IMR-90 (cell line): ENCODE measurements at regions not wholly inside any gene's neighbourhood (a gene's known extent, or its start where the extent isn't known, plus 50 kb on each side); places are given as distances from the start of the nearest gene placed in this dataset.
A peak's percentile ranks its signal among the peaks of the same experiment; 100 is the strongest.

ENCODE experiments used
- ATAC-seq: fragments of 200-7000 bp; cut with Tn5 transposase; 2 replicates; pipeline ENCODE4 v1.9.1; 2020; ENCODE audit warnings: low read depth, mild to moderate bottlenecking, moderate library complexity
- BruUV-seq: library from RNA; stranded (reverse); fragments of 400-500 nt; replicated peaks from 2 replicates; lab custom pipeline; 2021; lab: Mats Ljungman, UMichigan
- CTCF ChIA-PET: fragments of 300-600 bp; formaldehyde crosslinking; extraction: SDS; loops from one replicate; lab custom pipeline; 2021; ENCODE audit warnings: antibody characterized with exemption; lab: Yijun Ruan, JAX
- POLR2A ChIA-PET: fragments of 300-600 bp; sonication (Branson Sonifier 250); formaldehyde crosslinking; loops from one replicate; lab custom pipeline; 2022; ENCODE audit warnings: antibody characterized with exemption; ENCODE audit not compliant: unreplicated experiment; lab: Charles Lee
- DNase-seq: peaks from one replicate; pipeline ENCODE4 v3.0.0; 2013
- H2AFZ ChIP-seq: replicated peaks from 2 replicates; pipeline ENCODE3; 2013; ENCODE audit warnings: low read length, mild to moderate bottlenecking; ENCODE audit not compliant: poor library complexity
- H2AK5ac ChIP-seq: 2 replicates; pipeline ENCODE4 v1.6.1; 2013; ENCODE audit warnings: low read depth, low read length, inconsistent platforms
- H2AK9ac ChIP-seq: replicated peaks from 2 replicates; pipeline ENCODE3; 2013; ENCODE audit warnings: mild to moderate bottlenecking, low read depth, low read length, moderate library complexity; ENCODE audit not compliant: poor library complexity
- H2BK120ac ChIP-seq: 2 replicates; pipeline ENCODE4 v1.6.1; 2013; ENCODE audit warnings: low read depth, low read length, inconsistent platforms
- H2BK15ac ChIP-seq: 3 replicates; pipeline ENCODE4 v1.6.1; 2013; ENCODE audit warnings: low read depth, low read length, inconsistent platforms
- H2BK20ac ChIP-seq: 2 replicates; pipeline ENCODE4 v1.6.1; 2013; ENCODE audit warnings: low read depth, mild to moderate bottlenecking, inconsistent platforms, low read length, moderate library complexity
- H2BK5ac ChIP-seq: 2 replicates; pipeline ENCODE4 v1.6.1; 2013; ENCODE audit warnings: mild to moderate bottlenecking, low read depth, low read length, inconsistent platforms; ENCODE audit not compliant: poor library complexity, severe bottlenecking
- H3K14ac ChIP-seq: replicated peaks from 2 replicates; pipeline ENCODE4 v1.6.1; 2013; ENCODE audit warnings: low read depth, low read length, inconsistent platforms
- H3K18ac ChIP-seq: 2 replicates; pipeline ENCODE4 v1.6.1; 2013; ENCODE audit warnings: low read depth, low read length, control low read depth
- H3K23ac ChIP-seq: 2 replicates; pipeline ENCODE4 v1.6.1; 2013; ENCODE audit warnings: low read depth, low read length, inconsistent platforms
- H3K27ac ChIP-seq: 2 replicates; pipeline ENCODE4 v1.5.1; 2013; ENCODE audit warnings: mild to moderate bottlenecking, control low read depth, low read length; ENCODE audit not compliant: insufficient read depth
- H3K27me3 ChIP-seq: 2 replicates; pipeline ENCODE4 v1.6.1; 2013; ENCODE audit warnings: low read length; ENCODE audit not compliant: control insufficient read depth, insufficient read depth
- H3K36me3 ChIP-seq: 2 replicates; pipeline ENCODE4 v1.6.1; 2013; ENCODE audit warnings: low read length, mixed read lengths; ENCODE audit not compliant: control insufficient read depth, insufficient read depth
- H3K4ac ChIP-seq: 2 replicates; pipeline ENCODE4 v1.6.1; 2013; ENCODE audit warnings: low read depth, low read length, inconsistent platforms
- H3K4me1 ChIP-seq: 2 replicates; pipeline ENCODE4 v1.6.1; 2013; ENCODE audit warnings: low read length, mixed read lengths; ENCODE audit not compliant: control insufficient read depth, insufficient read depth
- H3K4me2 ChIP-seq: 2 replicates; pipeline ENCODE4 v1.6.1; 2013; ENCODE audit warnings: low read depth, mild to moderate bottlenecking, control low read depth, low read length, moderate library complexity
- H3K4me3 ChIP-seq: 2 replicates; pipeline ENCODE4 v1.5.1; 2013; ENCODE audit warnings: low read depth, mild to moderate bottlenecking, control low read depth, low read length, moderate library complexity; ENCODE audit not compliant: insufficient read depth
- H3K56ac ChIP-seq: 2 replicates; pipeline ENCODE4 v1.6.1; 2013; ENCODE audit warnings: low read length, inconsistent platforms; ENCODE audit not compliant: insufficient read depth; ENCODE audit errors: extremely low read depth
- H3K79me1 ChIP-seq, 2 experiments: 2 replicates each; pipeline ENCODE4 v1.6.1; 2013; ENCODE audit warnings: low read length in 2 of 2, inconsistent platforms in 1 of 2, low read depth in 1 of 2
- H3K9ac ChIP-seq: 2 replicates; pipeline ENCODE4 v1.6.1; 2013; ENCODE audit warnings: low read depth, low read length, control low read depth
- H3K9me1 ChIP-seq: 2 replicates; pipeline ENCODE4 v1.6.1; 2013; ENCODE audit warnings: low read length, inconsistent platforms; ENCODE audit not compliant: insufficient read depth
- H3K9me3 ChIP-seq: 2 replicates; pipeline ENCODE4 v1.6.1; 2013; ENCODE audit warnings: low read length; ENCODE audit not compliant: control insufficient read depth, insufficient read depth
- H4K20me1 ChIP-seq: 2 replicates; pipeline ENCODE4 v1.6.1; 2013; ENCODE audit warnings: low read length, inconsistent platforms; ENCODE audit not compliant: insufficient read depth
- H4K5ac ChIP-seq: 2 replicates; pipeline ENCODE4 v1.6.1; 2013; ENCODE audit warnings: mild to moderate bottlenecking, low read depth, low read length, control low read depth
- H4K8ac ChIP-seq, 2 experiments: 2 replicates each; pipeline ENCODE4 v1.6.1; 2013; ENCODE audit warnings: low read depth in 2 of 2, low read length in 2 of 2, control low read depth in 1 of 2, inconsistent platforms in 1 of 2
- H4K91ac ChIP-seq: 2 replicates; pipeline ENCODE4 v1.6.1; 2013; ENCODE audit warnings: low read depth, low read length, inconsistent platforms; ENCODE audit not compliant: insufficient read depth
- CTCF ChIP-seq: conservative IDR thresholded peaks from 2 replicates; pipeline ENCODE4 v1.5.1; 2012; ENCODE audit warnings: mild to moderate bottlenecking, low read depth, low read length, improper control_type of control experiment
- FOS ChIP-seq: fragments of 150-350 bp; IDR thresholded peaks from 2 replicates; pipeline ENCODE4 v1.6.1; 2016; ENCODE audit warnings: low read depth, low read length
- RAD21 ChIP-seq: IDR thresholded peaks from 2 replicates; pipeline ENCODE4 v1.6.1; 2012; ENCODE audit warnings: low read length, improper control_type of control experiment
- RFX5 ChIP-seq: IDR thresholded peaks from 2 replicates; pipeline ENCODE4 v1.8.0; 2012; ENCODE audit warnings: low read depth, mild to moderate bottlenecking, low read length, moderate library complexity
- SMC3 ChIP-seq: fragments of 150-350 bp; IDR thresholded peaks from 2 replicates; pipeline ENCODE4 v1.6.1; 2016; ENCODE audit warnings: low read depth, mild to moderate bottlenecking, antibody characterized with exemption, low read length, moderate library complexity
- WGBS, 2 experiments: methylation state at CpG; one replicate each; pipeline versions ENCODE4 v1.1.5 to v1.1.7; 2013; ENCODE audit warnings: missing lambda C conversion rate in 2 of 2; ENCODE audit not compliant: insufficient read length in 1 of 2; ENCODE audit errors: extremely low coverage in 2 of 2; 5-methylcytosine and 5-hydroxymethylcytosine counted together
- dilution Hi-C: fragments of 300-500 bp; cut with HindIII; formaldehyde crosslinking; loops from one replicate; pipeline ENCODE4 v1.14.3; 2018; ENCODE audit warnings: low sequenced_read_pairs; ENCODE audit not compliant: unreplicated experiment
- in situ Hi-C: fragments of 300-500 bp; cut with MboI; formaldehyde crosslinking; loops from 3 replicates; pipeline ENCODE4 v1.14.3; 2019; ENCODE audit warnings: low sequenced_read_pairs, inconsistent platforms, mixed read lengths
- intact Hi-C: fragments of 100-400 bp; cut with micrococcal nuclease; formaldehyde crosslinking; loops from 2 replicates; pipeline ENCODE4 v1.10.0; 2022

GRCh38 chr10:128211953-128212727 lies 85.9 kb upstream of the MKI67 start:
- Histone ChIP-seq H2BK5ac (no peak overlapping the region), H3K4me1 (no peaks in the 10 kb centered on the region), H3K36me3 (no peaks in the 10 kb centered on the region), H3K4me2 (peak overlapping the region; percentile 69; the same call in 1 of the 2 replicates), H2BK15ac (no peak overlapping the region), H3K4ac (no peak overlapping the region), H2AK9ac (no peak overlapping the region), H3K9ac (no peak overlapping the region), H3K27ac (no peak overlapping the region), H2BK120ac (no peak overlapping the region), H4K20me1 (no peaks in the 10 kb centered on the region), H4K8ac (no peak overlapping the region), H3K56ac (no peak overlapping the region), H3K23ac (no peak overlapping the region), H3K18ac (no peak overlapping the region), H3K27me3 (no peaks in the 10 kb centered on the region; the same call in 1 of the 2 replicates), H3K9me3 (no peaks in the 10 kb centered on the region), H4K5ac (no peak overlapping the region), H2AK5ac (no peak overlapping the region), H4K91ac (no peak overlapping the region), H2BK20ac (no peak overlapping the region), H3K4me3 (no peak overlapping the region), H3K9me1 (no peaks in the 10 kb centered on the region), H3K14ac (no peak overlapping the region), H3K79me1 (no peaks in the 10 kb centered on the region), H2AFZ (peak overlapping the region; percentile 84)
- DNase-seq (peak; percentile 41), ATAC-seq (peak; percentile 95)
- in situ Hi-C loops: loop anchor here (10.0 kb wide), 1 partner anchor 1763 kb away; no protein-coding TSS in a partner anchor
- dilution Hi-C loops: no loop called here
- intact Hi-C loops: loop anchor here (1.0 to 5.0 kb wide), 4 partner anchors 134 to 1965 kb away; no protein-coding TSS in a partner anchor
- ChIA-PET POLR2A (no interaction called here), CTCF (interaction anchor here (0.5 to 1.2 kb wide), 9 partner anchors 10 to 1910 kb away, joined by 3 to 6 read pairs (median 4); no protein-coding TSS in a partner anchor)
- TF ChIP-seq FOS (no peak), RAD21 (peak; percentile 49), SMC3 (peak; percentile 72), CTCF (peak; percentile 86), RFX5 (no peak)
- BruUV-seq: no TSS peak
- 6% methylated on average over 2 of the region's 32 CpGs; no CpG with 5 or more reads in 1 of the 2 experiments for WGBS, 2 experiments
